HK-2 (cell line): ENCODE measurements at regions not wholly inside any gene's neighbourhood (a gene's known extent, or its start where the extent isn't known, plus 50 kb on each side); places are given as distances from the start of the nearest gene placed in this dataset.

Experiments used
- DNase-seq: peaks from one replicate; pipeline ENCODE4 v3.0.0-alpha.2; 2018; ENCODE audit not compliant: unreplicated experiment

DNA sequence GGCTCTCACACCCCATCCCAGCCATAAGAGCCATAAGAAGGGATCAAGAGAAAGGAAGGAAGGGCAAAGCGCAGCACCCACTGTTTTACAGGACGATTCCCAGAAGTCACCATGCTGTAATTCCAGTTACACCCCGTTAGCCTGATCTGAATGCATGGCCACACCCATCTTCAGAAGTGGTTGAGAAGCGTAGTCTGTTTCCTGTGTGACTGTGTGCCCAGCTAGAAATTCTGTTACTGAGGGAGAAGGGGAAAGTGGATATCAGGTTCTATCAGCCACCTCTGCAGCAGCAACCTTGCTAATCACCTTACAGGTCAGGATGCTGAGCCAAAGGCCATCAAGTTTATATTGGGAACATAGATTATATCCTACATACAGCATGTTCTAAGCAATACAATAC lies 260.0 kb downstream of the ABHD5 start:
- no peak for DNase-seq

DNA sequence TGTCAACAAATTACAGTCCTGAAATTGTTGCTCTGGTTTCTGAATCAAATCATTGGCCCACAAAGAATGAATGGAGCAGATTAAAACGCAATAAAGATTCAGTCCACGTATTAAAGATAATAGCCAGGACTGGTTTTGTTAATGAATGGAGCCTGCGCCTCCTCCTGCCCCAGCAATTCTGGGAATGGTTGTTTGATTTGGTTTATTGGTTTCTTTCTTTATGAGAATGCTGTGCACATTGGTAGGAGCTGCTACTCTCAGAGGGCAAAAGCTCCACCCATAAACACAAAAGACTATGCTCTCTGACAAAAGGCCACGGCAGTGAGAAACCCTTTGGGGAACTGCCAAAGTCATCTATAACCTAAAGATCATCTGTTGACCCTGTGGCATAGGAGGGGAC lies 261.1 kb downstream of the ABHD5 start:
- no peak for DNase-seq

- DNase-seq: no peak
These were observed 262.6 kb downstream of the ABHD5 start for GRCh38 chr3:43953380-43953779.

- DNase-seq: peak; percentile 51
These were observed 263.3 kb downstream of the ABHD5 start for GRCh38 chr3:43953814-43954692.

GRCh38 chr3:43956945-43957344 lies 266.2 kb downstream of the ABHD5 start:
- no peak for DNase-seq

DNA sequence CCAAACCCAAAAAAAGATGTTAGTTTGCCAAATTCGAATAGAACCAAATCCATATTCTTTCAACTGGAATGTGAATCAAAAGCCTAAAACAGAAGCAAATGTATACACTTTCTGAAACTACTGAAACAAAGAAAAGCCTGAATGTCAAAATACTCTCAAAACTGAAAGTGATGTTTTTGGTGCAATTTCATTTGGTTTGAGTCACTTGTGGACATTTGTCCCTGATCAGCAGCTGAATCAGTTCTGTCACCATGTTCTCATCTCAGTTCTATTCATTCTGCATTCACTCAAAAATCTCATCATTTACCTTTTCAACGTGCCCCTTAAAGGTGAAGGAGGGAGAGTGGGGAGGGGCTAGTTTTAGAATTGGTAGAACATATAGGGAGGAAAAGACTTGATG lies 266.8 kb downstream of the ABHD5 start:
- no peak for DNase-seq

GRCh38 chr3:43958005-43958770 lies 267.4 kb downstream of the ABHD5 start:
- no peak for DNase-seq

GRCh38 chr3:43958973-43959372 lies 268.2 kb downstream of the ABHD5 start:
- no peak for DNase-seq

- DNase-seq: no peak
These were observed 269.0 kb downstream of the ABHD5 start for GRCh38 chr3:43959498-43960447.

DNA sequence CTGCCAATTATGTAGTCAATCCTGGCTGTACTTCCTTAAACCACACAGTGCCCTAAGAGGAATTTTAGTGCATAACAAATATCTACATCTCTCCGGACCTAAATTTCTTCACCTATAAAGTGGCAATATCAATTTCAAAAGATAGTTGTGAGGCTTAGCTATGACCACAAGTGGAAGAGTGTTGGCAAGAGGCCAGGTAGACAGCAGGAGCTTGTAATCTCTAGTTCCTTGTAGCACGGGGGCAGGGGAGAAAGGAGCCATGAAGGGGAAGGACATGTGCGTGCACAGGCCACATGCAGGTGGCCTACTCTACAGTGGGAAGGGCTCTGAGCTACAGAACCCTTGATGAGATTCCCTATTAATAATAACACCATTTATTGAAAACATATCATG lies 269.7 kb downstream of the ABHD5 start:
- no peak for DNase-seq

GRCh38 chr3:43962043-43962442 lies 271.3 kb downstream of the ABHD5 start:
- no peak for DNase-seq

DNA sequence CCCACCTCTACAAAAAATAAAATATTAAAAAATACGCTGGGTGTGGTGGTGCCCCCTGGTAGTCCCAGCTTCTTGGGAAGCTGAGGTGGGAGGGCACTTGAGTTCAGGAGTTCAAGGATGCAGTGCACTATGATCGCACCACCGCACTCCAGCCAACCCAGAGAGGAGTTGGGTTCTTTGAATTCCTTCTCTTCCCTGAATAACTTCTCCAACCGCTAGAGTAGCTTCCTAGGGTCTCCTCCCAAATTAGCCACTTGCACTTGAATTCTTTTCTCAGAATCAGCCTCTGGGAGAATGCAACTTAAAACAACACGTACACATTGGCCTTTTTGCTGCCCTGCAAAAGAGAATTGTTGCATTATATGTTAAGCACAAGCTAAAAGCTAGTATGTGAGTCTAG lies 272.5 kb downstream of the ABHD5 start:
- no peak for DNase-seq

DNA sequence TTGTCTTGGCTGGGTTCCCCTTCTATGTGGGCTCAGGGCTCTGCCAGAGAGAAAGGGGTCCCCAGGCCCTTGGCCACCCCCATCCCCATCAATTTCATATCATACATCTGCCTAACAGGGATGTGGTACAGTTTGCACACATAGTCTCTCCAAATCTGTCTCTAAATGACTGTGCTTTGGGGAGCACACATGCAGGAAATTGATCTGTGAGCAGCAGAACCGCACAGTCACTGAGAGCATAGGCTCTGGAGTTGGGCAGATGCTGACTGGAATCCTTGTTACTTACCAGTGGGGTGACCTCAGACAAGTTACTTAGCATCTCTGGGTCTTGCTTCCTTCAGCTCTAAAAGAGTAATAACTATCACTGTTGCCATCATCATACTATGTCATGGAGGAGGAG lies 273.9 kb downstream of the ABHD5 start:
- no peak for DNase-seq

DNA sequence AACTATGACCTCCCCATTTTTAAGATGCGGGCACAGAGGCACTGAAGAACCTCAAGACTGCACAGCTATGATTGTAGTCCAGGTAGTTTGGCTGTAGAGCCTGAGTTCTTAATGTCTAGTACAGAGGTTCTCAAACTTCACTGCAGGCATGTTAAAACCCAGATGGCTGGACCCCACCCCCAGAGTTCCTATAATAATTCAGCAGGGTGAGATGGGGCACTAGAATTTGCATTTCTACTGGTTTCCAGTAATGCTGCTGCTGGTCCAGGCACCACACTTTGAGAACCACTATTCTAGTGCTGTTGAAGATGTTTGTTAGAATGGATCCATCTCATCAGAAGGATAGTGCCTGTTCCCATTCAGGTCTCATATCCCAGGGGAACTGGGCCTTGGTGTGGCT lies 274.9 kb downstream of the ABHD5 start:
- no peak for DNase-seq

- DNase-seq: no peak
These were observed 275.4 kb downstream of the ABHD5 start for GRCh38 chr3:43966126-43966525.

DNA sequence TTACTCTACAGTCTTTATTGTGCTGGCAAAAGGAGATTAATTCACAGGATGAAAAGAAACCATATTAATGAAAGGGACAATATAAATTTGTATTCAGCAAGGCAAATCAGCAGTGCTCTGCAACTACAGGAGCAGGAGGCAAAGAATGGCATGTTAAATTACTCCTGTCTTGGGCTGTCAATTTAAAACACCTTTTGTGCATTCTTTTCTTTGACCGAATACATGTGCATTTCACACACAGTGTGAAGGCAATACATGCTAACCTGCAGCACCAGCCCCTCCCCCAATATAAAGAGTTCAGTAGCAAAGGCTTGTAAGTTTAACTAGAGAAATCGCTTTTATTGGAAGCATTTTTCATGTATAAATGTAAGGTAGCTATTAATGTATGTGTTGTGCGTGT lies 275.2 kb upstream of the TOPAZ1 start:
- DNase-seq: no peak

DNA sequence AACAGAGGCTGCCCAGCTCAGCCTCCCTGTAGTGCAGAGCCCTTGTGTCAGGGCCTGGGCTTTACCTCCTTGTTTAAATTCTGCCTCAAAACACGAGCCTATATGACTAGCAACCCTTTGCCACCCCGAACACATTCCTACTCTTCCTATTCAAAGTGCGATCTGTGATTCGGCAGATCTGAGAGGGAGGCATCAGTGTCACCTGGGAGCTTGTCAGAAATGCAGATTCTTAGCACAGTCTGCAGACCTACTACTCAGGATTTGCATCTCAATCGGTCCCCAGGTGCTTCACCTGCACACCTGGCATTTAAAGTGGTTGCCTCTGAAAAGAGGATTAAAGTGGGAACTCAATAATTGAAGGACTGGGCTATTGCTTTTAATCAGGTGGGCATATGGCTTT lies 273.2 kb upstream of the TOPAZ1 start:
- no peak for DNase-seq

DNA sequence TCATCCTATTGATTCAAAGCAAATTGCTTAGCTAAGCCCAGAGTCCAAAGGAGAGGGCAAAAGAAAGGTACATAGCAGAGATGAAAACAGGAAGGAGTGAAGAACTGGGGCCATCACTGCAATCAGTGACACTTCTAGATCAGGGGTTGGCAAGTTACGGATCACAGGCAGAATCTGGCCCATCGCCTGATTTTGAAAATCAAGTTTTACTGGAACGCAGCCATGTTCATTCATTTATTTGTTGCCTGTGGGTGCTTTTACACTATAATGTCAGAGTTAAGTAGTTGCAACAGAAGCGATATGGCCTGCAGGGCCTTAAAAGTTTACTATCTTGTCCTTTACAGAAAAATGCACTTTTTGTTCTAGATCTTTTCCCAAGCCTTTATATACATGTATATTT lies 271.7 kb upstream of the TOPAZ1 start:
- no peak for DNase-seq

- DNase-seq: no peak
These were observed 271.3 kb upstream of the TOPAZ1 start for GRCh38 chr3:43970351-43970750.

GRCh38 chr3:43970920-43971319 lies 270.8 kb upstream of the TOPAZ1 start:
- DNase-seq: no peak

DNA sequence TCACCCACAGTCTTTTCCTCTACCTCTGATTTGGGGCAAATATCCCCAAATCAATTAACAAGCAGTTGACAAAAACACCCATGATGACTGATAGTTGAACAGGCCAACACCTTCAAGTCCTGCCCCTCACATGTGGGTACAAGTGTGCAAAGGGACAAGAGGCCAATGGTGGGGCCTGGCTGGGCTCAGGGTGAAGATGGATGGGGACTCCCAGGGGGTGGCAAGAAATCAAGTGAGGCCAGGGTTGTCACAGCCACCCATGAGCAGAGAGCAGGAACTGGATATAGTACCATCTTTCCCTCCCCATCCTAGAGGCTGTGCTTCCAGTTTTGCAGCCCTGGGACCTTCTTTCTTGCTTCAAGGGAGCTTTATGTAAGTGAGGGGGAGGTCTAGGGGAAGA lies 270.2 kb upstream of the TOPAZ1 start:
- DNase-seq: no peak

DNA sequence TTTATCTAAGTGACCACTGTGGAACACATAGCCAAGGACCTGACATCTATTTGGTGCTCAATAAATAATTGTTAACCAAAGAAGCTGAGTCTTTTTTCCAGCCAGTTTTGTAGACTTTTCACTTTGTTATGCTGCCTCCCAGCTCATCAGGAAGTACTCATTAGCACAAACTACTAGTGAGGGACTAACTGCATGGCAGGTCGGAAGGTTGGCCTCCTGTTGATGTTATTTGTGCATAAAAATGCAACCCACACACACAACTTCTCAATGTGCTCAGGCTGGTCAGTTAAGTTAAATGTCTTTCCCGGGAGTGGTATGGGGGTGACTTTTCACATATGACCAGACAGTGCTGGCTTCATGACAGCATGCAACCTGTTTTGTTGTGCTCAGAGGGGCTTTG lies 263.0 kb upstream of the TOPAZ1 start:
- DNase-seq: no peak
